Left lung (tissue), 4 donors: ENCODE measurements at regions not wholly inside any gene's neighbourhood (a gene's known extent, or its start where the extent isn't known, plus 50 kb on each side); places are given as distances from the start of the nearest gene placed in this dataset.

Source experiments
- ATAC-seq: fragments of 200-7000 bp; cut with Tn5 transposase; one replicate; pipeline ENCODE4 v1.9.1; 2020; ENCODE audit warnings: moderate library complexity
- DNase-seq, 4 donors: peaks; one replicate each; pipeline ENCODE4 v3.0.0-alpha.2; 2013 to 2020
- H3K27ac ChIP-seq, 2 donors: fragments of 200-600 bp; sonication (generic) in 1 of 2; one replicate each; pipeline versions ENCODE4 v1.5.0 to v1.8.0; 2020 to 2021
- H3K27me3 ChIP-seq, 2 donors: fragments of 200-600 bp; sonication (generic) in 1 of 2; one replicate each; pipeline versions ENCODE4 v1.5.0 to v1.8.0; 2020 to 2021
- H3K36me3 ChIP-seq, 2 donors: fragments of 200-600 bp; sonication (generic) in 1 of 2; one replicate each; pipeline versions ENCODE4 v1.5.0 to v1.8.0; 2020 to 2021
- H3K4me1 ChIP-seq, 2 donors: fragments of 200-600 bp; one replicate each; pipeline ENCODE4 v1.8.0; 2021
- H3K4me3 ChIP-seq, 2 donors: fragments of 200-600 bp; sonication (generic) in 1 of 2; one replicate each; pipeline versions ENCODE4 v1.5.0 to v1.8.0; 2020 to 2021; ENCODE audit warnings: mild to moderate bottlenecking in 1 of 2
- H3K9me3 ChIP-seq, 2 donors: fragments of 200-600 bp; sonication (generic) in 1 of 2; one replicate each; pipeline versions ENCODE4 v1.5.0 to v1.8.0; 2020 to 2021
- CTCF ChIP-seq, 2 donors: fragments of 200-600 bp; sonication (generic) in 1 of 2; IDR thresholded peaks; one replicate each; pipeline versions ENCODE4 v1.5.0 to v1.8.0; 2021; ENCODE audit warnings: antibody characterized with exemption in 2 of 2
- intact Hi-C, 2 donors: fragments of 100-400 bp; cut with DNase I; formaldehyde crosslinking; loops; one replicate each; pipeline versions ENCODE4 v1.11.2 to v1.14.2; 2022
- donor health status: DM: no; HTN: yes; CAD: no.
- donor health status: DM: no; HTN: no; CAD: no.

- H3K27me3 ChIP-seq: no peaks in the 10 kb centered on the region
- peaks cover 0 to 20% of the 10 kb centered on the region in 2 donors for H3K36me3 ChIP-seq
- ATAC-seq (no peak), DNase-seq (peak in 1 of 4 donors; percentile 70)
- no peak overlapping the region for H3K4me3 ChIP-seq
- H3K4me1 ChIP-seq: peaks cover 21 to 41% of the 10 kb centered on the region in 2 donors
- peak overlapping the region; percentile 50 to 99 for H3K27ac ChIP-seq
- intact Hi-C loops: no loop called here
- no peaks in the 10 kb centered on the region for H3K9me3 ChIP-seq
- TF ChIP-seq CTCF (IDR thresholded peaks at IDR 0.05): no peak
Observed at GRCh38 chr9:129500161-129500862, 120.6 kb downstream of the C9orf50 start.

DNA sequence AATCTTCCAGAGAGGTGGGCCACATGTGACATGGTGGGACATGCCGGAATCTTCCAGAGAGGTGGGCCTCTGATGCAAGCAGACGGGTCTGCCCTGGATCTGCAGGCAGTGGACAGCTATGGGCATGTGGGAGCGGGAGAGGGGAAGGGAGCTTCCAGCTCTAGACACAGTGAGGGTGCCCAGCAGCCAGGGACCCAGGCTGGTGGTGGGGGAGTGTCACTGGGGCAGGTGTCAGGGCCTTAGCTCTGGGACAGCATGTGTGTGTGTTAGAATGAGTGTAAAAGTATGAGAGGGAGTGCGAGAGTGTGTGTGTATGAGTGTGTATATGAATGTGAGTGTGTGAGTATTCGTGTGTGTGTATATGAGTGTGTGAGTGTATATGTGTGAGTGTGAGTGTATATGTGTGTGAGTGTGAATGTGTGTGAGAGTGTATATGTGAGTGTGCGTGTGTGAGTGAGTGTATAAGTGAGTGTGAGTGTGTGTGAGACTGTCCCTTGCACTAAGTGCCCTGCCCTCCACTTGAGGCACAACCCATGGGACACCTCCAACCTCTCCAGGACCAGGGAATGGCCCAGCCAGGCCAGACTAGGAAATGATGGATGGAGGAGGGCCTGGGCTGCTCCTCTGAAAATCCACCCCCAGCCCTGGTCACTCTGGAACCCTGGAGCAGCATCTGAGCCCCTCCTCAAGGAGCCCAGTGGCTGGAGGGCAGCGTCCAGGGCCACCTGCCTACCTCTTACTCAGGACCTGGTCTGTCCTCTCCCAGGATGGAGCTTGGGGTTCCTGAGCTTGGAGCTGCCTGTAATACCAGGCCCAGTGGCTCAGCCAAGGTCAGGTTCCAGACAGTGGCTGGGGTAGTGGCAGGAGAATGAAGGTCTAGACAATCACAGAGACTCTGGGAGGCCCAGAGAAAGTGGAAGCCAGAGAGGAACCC lies 122.2 kb downstream of the C9orf50 start:
- Histone ChIP-seq H3K27ac (peak overlapping the region; percentile 94 to 99), H3K4me3 (peak overlapping the region in 1 of 2 donors; percentile 59), H3K9me3 (no peaks in the 10 kb centered on the region), H3K36me3 (peaks cover 0 to 18% of the 10 kb centered on the region in 2 donors), H3K27me3 (no peaks in the 10 kb centered on the region), H3K4me1 (peaks cover 30 to 50% of the 10 kb centered on the region in 2 donors)
- no peak for TF ChIP-seq CTCF (IDR thresholded peaks at IDR 0.05)
- DNase-seq (peak in 1 of 4 donors; percentile 67), ATAC-seq (no peak)
- intact Hi-C loops: loop anchor here in 1 of 2 donors (5.0 kb wide), 1 partner anchor 109 kb away; no protein-coding TSS in a partner anchor

DNA sequence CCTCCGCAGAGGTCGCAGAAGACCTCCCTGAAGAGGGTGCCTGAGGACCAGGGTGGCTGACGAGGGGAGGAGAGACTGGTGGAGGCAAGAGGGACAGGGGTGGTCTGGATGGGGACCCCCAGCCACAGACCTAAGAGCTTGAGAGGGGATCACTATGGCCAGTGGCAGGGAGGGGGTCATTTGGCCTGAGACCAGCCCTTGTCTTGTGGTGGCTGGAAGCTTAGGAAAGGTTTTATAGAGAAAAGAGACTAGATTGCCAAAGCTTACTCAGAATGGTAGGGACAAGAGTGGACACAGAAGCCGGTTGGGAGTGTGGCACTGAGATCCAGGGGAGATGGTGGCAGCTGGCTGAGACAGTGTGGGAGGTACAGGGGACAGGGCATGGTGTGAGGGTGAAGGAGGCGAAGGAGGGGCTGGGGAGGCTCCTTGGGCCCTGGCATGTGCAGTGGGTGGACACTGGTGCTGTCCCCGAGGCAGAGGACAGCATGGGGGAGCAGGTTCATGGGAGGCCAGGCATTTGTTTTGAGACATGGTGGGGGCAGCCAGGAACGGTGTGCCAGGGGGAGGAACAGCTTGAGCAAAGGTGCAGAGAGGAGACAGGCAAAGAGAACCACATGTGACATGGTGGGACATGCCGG lies 123.0 kb downstream of the C9orf50 start:
- peaks cover 0 to 18% of the 10 kb centered on the region in 2 donors for H3K36me3 ChIP-seq
- H3K27ac ChIP-seq: peak overlapping the region; percentile 94 to 99
- no peak for ATAC-seq
- H3K4me3 ChIP-seq: peak overlapping the region; percentile 47 to 59
- H3K9me3 ChIP-seq: no peaks in the 10 kb centered on the region
- DNase-seq: peak in 1 of 4 donors; percentile 68
- intact Hi-C loops: loop anchor here in 1 of 2 donors (5.0 kb wide), 1 partner anchor 109 kb away; no protein-coding TSS in a partner anchor
- TF ChIP-seq CTCF (IDR thresholded peaks at IDR 0.05): no peak
- H3K4me1 ChIP-seq: peaks cover 30 to 57% of the 10 kb centered on the region in 2 donors
- no peaks in the 10 kb centered on the region for H3K27me3 ChIP-seq

- Histone ChIP-seq H3K27ac (peak overlapping the region; percentile 94 to 99), H3K4me1 (peaks cover 30 to 64% of the 10 kb centered on the region in 2 donors), H3K36me3 (peaks cover 0 to 25% of the 10 kb centered on the region in 2 donors), H3K4me3 (peak overlapping the region; percentile 47 to 59), H3K27me3 (no peaks in the 10 kb centered on the region), H3K9me3 (no peaks in the 10 kb centered on the region)
- ATAC-seq (peak; percentile 3), DNase-seq (peak in 1 of 4 donors; percentile 72)
- intact Hi-C loops: loop anchor here in 1 of 2 donors (5.0 kb wide), 1 partner anchor 110 kb away; no protein-coding TSS in a partner anchor
- TF ChIP-seq CTCF (IDR thresholded peaks at IDR 0.05): no peak
Observed at GRCh38 chr9:129497005-129497812, 123.7 kb downstream of the C9orf50 start.
